Trophoblast cell (in vitro differentiated cells and primary cell): ENCODE measurements at regions not wholly inside any gene's neighbourhood (a gene's known extent, or its start where the extent isn't known, plus 50 kb on each side); places are given as distances from the start of the nearest gene placed in this dataset.

Source experiments
- DNase-seq, 2 donors: peaks; one replicate each; pipeline ENCODE4 v3.0.0-alpha.2; 2016
- H2AFZ ChIP-seq: 2 replicates; pipeline ENCODE4 v1.6.1; 2013; ENCODE audit warnings: low read length, moderate library complexity, mild to moderate bottlenecking; ENCODE audit not compliant: insufficient read depth, poor library complexity
- H2AK5ac ChIP-seq: 2 replicates; pipeline ENCODE4 v1.6.1; 2013; ENCODE audit warnings: mild to moderate bottlenecking, low read length
- H2BK120ac ChIP-seq: 2 replicates; pipeline ENCODE4 v1.6.1; 2013; ENCODE audit warnings: low read length, mild to moderate bottlenecking, moderate library complexity; ENCODE audit not compliant: insufficient read depth, poor library complexity
- H2BK12ac ChIP-seq: 2 replicates; pipeline ENCODE4 v1.6.1; 2013; ENCODE audit warnings: mild to moderate bottlenecking, low read length, moderate library complexity
- H2BK5ac ChIP-seq: 2 replicates; pipeline ENCODE4 v1.6.1; 2013; ENCODE audit warnings: low read length, low read depth, moderate library complexity, mild to moderate bottlenecking; ENCODE audit not compliant: poor library complexity
- H3K14ac ChIP-seq: 2 replicates; pipeline ENCODE4 v1.6.1; 2013; ENCODE audit warnings: mild to moderate bottlenecking, low read length
- H3K18ac ChIP-seq: 2 replicates; pipeline ENCODE4 v1.6.1; 2013; ENCODE audit warnings: mild to moderate bottlenecking, low read length
- H3K23ac ChIP-seq: 2 replicates; pipeline ENCODE4 v1.6.1; 2013; ENCODE audit warnings: low read length
- H3K27ac ChIP-seq: 2 replicates; pipeline ENCODE4 v1.5.1; 2013; ENCODE audit warnings: low read depth, mild to moderate bottlenecking, inconsistent platforms, low read length, moderate library complexity
- H3K27me3 ChIP-seq: 2 replicates; pipeline ENCODE4 v1.6.1; 2013; ENCODE audit warnings: inconsistent platforms, mild to moderate bottlenecking, low read length, moderate library complexity; ENCODE audit not compliant: insufficient read depth
- H3K36me3 ChIP-seq, 2 experiments: 1 replicate in 1 of 2; 2 replicates in 1 of 2; pipeline ENCODE4 v1.6.1; 2013; ENCODE audit warnings: low read length in 2 of 2, mild to moderate bottlenecking in 2 of 2, moderate library complexity in 1 of 2; ENCODE audit not compliant: insufficient read depth in 2 of 2, control insufficient read depth in 1 of 2
- H3K4ac ChIP-seq: 2 replicates; pipeline ENCODE4 v1.6.1; 2013; ENCODE audit warnings: low read depth, mild to moderate bottlenecking, low read length, moderate library complexity
- H3K4me1 ChIP-seq, 2 experiments: 1 replicate in 1 of 2; 2 replicates in 1 of 2; pipeline ENCODE4 v1.6.1; 2013; ENCODE audit warnings: low read length in 2 of 2, mild to moderate bottlenecking in 2 of 2, moderate library complexity in 1 of 2; ENCODE audit not compliant: insufficient read depth in 2 of 2, control insufficient read depth in 1 of 2
- H3K4me2 ChIP-seq: 2 replicates; pipeline ENCODE4 v1.6.1; 2013; ENCODE audit warnings: inconsistent platforms, mild to moderate bottlenecking, low read length, moderate library complexity
- H3K4me3 ChIP-seq: 2 replicates; pipeline ENCODE4 v1.5.1; 2013; ENCODE audit warnings: mild to moderate bottlenecking, low read depth, low read length, inconsistent platforms
- H3K79me1 ChIP-seq: one replicate; pipeline ENCODE4 v1.6.1; 2013; ENCODE audit warnings: low read length
- H3K79me2 ChIP-seq: 2 replicates; pipeline ENCODE4 v1.6.1; 2013; ENCODE audit warnings: low read length, mild to moderate bottlenecking; ENCODE audit not compliant: control insufficient read depth, insufficient read depth, poor library complexity
- H3K9ac ChIP-seq: 2 replicates; pipeline ENCODE4 v1.6.1; 2013; ENCODE audit warnings: mild to moderate bottlenecking, low read length
- H3K9me3 ChIP-seq: 2 replicates; pipeline ENCODE4 v1.6.1; 2013; ENCODE audit warnings: low read depth, mild to moderate bottlenecking, control low read depth, inconsistent platforms, low read length; ENCODE audit not compliant: insufficient read depth
- H4K12ac ChIP-seq: 2 replicates; pipeline ENCODE4 v1.6.1; 2013; ENCODE audit warnings: low read depth, mild to moderate bottlenecking, low read length, moderate library complexity
- H4K8ac ChIP-seq: 2 replicates; pipeline ENCODE4 v1.6.1; 2013; ENCODE audit warnings: low read depth, mild to moderate bottlenecking, low read length, moderate library complexity
- H4K91ac ChIP-seq: one replicate; pipeline ENCODE4 v1.6.1; 2013; ENCODE audit warnings: low read depth, mild to moderate bottlenecking, low read length, moderate library complexity
- WGBS: extraction: QIAGEN DNeasy Blood & Tissue Kit; methylation state at CpG from one replicate; pipeline ENCODE4 v1.1.7; 2013; ENCODE audit warnings: missing lambda C conversion rate; ENCODE audit not compliant: insufficient read length, insufficient coverage; ENCODE audit errors: extremely low coverage; 5-methylcytosine and 5-hydroxymethylcytosine counted together

- H4K8ac ChIP-seq, result no peak overlapping the region
- no peak overlapping the region for H4K91ac ChIP-seq
- no peak overlapping the region for H3K27ac ChIP-seq
- no peaks in the 10 kb centered on the region for H3K79me1 ChIP-seq
- no peaks in the 10 kb centered on the region for H3K79me2 ChIP-seq
- no peak overlapping the region for H3K4me3 ChIP-seq
- no CpG with 5 or more reads among the region's 2 CpGs for WGBS
- H3K4me1 ChIP-seq, result peaks cover 0 to 10% of the 10 kb centered on the region in 2 experiments
- no peak overlapping the region for H3K23ac ChIP-seq
- no peaks in the 10 kb centered on the region for H3K36me3 ChIP-seq
- H3K4me2 ChIP-seq, result no peak overlapping the region
- no peak overlapping the region for H3K14ac ChIP-seq
- no peak overlapping the region for H3K4ac ChIP-seq
- H2AFZ ChIP-seq, result no peak overlapping the region
- no peak overlapping the region for H2BK120ac ChIP-seq
- H3K18ac ChIP-seq, result no peak overlapping the region
- peaks cover 5% of the 10 kb centered on the region for H3K9me3 ChIP-seq
- no peak overlapping the region for H2BK12ac ChIP-seq
- DNase-seq, result no peak
- H2AK5ac ChIP-seq, result no peak overlapping the region
- no peak overlapping the region for H2BK5ac ChIP-seq
- no peak overlapping the region for H4K12ac ChIP-seq
- no peak overlapping the region for H3K9ac ChIP-seq
- no peaks in the 10 kb centered on the region for H3K27me3 ChIP-seq
These were observed 737.4 kb upstream of the SALL3 start for GRCh38 chr18:78242254-78242643.

GRCh38 chr18:78242806-78243205, 736.8 kb upstream of the SALL3 start:
- Histone ChIP-seq H3K4me1 (peaks cover 0 to 10% of the 10 kb centered on the region in 2 experiments), H4K12ac (no peak overlapping the region), H3K79me2 (no peaks in the 10 kb centered on the region), H2BK5ac (no peak overlapping the region), H3K27me3 (no peaks in the 10 kb centered on the region), H3K9me3 (peaks cover 5% of the 10 kb centered on the region), H3K14ac (no peak overlapping the region), H2AFZ (no peak overlapping the region), H3K36me3 (no peaks in the 10 kb centered on the region), H2AK5ac (no peak overlapping the region), H2BK120ac (no peak overlapping the region), H3K27ac (no peak overlapping the region), H3K4me3 (no peak overlapping the region), H3K18ac (no peak overlapping the region), H3K9ac (no peak overlapping the region), H3K79me1 (no peaks in the 10 kb centered on the region), H4K91ac (no peak overlapping the region), H2BK12ac (no peak overlapping the region), H3K23ac (no peak overlapping the region), H4K8ac (no peak overlapping the region), H3K4ac (no peak overlapping the region), H3K4me2 (no peak overlapping the region)
- DNase-seq, result peak in 1 of 2 donors; percentile 3
- no CpG with 5 or more reads among the region's 12 CpGs for WGBS

GRCh38 chr18:78244779-78245178, 734.8 kb upstream of the SALL3 start:
- H3K79me2 ChIP-seq, result no peaks in the 10 kb centered on the region
- WGBS, result no CpG with 5 or more reads among the region's 4 CpGs
- no peak overlapping the region for H3K9ac ChIP-seq
- H3K4me1 ChIP-seq, result peaks cover 0 to 10% of the 10 kb centered on the region in 2 experiments
- no peak overlapping the region for H3K23ac ChIP-seq
- H2AFZ ChIP-seq, result no peak overlapping the region
- no peaks in the 10 kb centered on the region for H3K36me3 ChIP-seq
- H2AK5ac ChIP-seq, result no peak overlapping the region
- no peaks in the 10 kb centered on the region for H3K79me1 ChIP-seq
- H3K18ac ChIP-seq, result no peak overlapping the region
- no peak for DNase-seq
- no peak overlapping the region for H3K4me3 ChIP-seq
- H3K14ac ChIP-seq, result no peak overlapping the region
- H3K9me3 ChIP-seq, result no peaks in the 10 kb centered on the region
- no peak overlapping the region for H2BK5ac ChIP-seq
- H3K27me3 ChIP-seq, result no peaks in the 10 kb centered on the region
- H3K4me2 ChIP-seq, result no peak overlapping the region
- no peak overlapping the region for H3K27ac ChIP-seq
- H4K91ac ChIP-seq, result no peak overlapping the region
- no peak overlapping the region for H3K4ac ChIP-seq
- no peak overlapping the region for H2BK12ac ChIP-seq
- no peak overlapping the region for H4K12ac ChIP-seq
- H2BK120ac ChIP-seq, result no peak overlapping the region
- H4K8ac ChIP-seq, result no peak overlapping the region

GRCh38 chr18:78245451-78245850, 734.2 kb upstream of the SALL3 start:
- no peaks in the 10 kb centered on the region for H3K9me3 ChIP-seq
- no peak overlapping the region for H4K12ac ChIP-seq
- peaks cover 0 to 10% of the 10 kb centered on the region in 2 experiments for H3K4me1 ChIP-seq
- H3K79me1 ChIP-seq, result no peaks in the 10 kb centered on the region
- no peak overlapping the region for H3K4ac ChIP-seq
- H2BK12ac ChIP-seq, result no peak overlapping the region
- no peaks in the 10 kb centered on the region for H3K27me3 ChIP-seq
- H3K4me2 ChIP-seq, result no peak overlapping the region
- no peak overlapping the region for H3K18ac ChIP-seq
- H3K9ac ChIP-seq, result no peak overlapping the region
- H2AK5ac ChIP-seq, result no peak overlapping the region
- H3K27ac ChIP-seq, result no peak overlapping the region
- no peak overlapping the region for H3K23ac ChIP-seq
- H3K79me2 ChIP-seq, result no peaks in the 10 kb centered on the region
- H2BK5ac ChIP-seq, result no peak overlapping the region
- no peak overlapping the region for H2AFZ ChIP-seq
- H2BK120ac ChIP-seq, result no peak overlapping the region
- DNase-seq, result no peak
- no peak overlapping the region for H3K4me3 ChIP-seq
- no CpG with 5 or more reads among the region's 9 CpGs for WGBS
- no peak overlapping the region for H3K14ac ChIP-seq
- H3K36me3 ChIP-seq, result no peaks in the 10 kb centered on the region
- no peak overlapping the region for H4K8ac ChIP-seq
- H4K91ac ChIP-seq, result no peak overlapping the region
